D721Med (cell line): ENCODE measurements at regions not wholly inside any gene's neighbourhood (a gene's known extent, or its start where the extent isn't known, plus 50 kb on each side); places are given as distances from the start of the nearest gene placed in this dataset.

Experiments
- DNase-seq: peaks from one replicate; pipeline ENCODE4 v3.0.0; 2011; ENCODE audit warnings: low spot score; ENCODE audit not compliant: insufficient read length
- FAIRE-seq: peaks from 2 replicates; lab custom pipeline; 2011; peaks lifted over from hg19 to GRCh38; lab: Jason Lieb, UNC
- TF ChIP-seq, protein P1 (sequence below): IDR thresholded peaks from 2 replicates; pipeline ENCODE4 v1.5.1; 2012; ENCODE audit warnings: mild to moderate bottlenecking, control low read depth; ENCODE audit not compliant: insufficient read depth; ENCODE audit errors: missing control alignments

DNA sequence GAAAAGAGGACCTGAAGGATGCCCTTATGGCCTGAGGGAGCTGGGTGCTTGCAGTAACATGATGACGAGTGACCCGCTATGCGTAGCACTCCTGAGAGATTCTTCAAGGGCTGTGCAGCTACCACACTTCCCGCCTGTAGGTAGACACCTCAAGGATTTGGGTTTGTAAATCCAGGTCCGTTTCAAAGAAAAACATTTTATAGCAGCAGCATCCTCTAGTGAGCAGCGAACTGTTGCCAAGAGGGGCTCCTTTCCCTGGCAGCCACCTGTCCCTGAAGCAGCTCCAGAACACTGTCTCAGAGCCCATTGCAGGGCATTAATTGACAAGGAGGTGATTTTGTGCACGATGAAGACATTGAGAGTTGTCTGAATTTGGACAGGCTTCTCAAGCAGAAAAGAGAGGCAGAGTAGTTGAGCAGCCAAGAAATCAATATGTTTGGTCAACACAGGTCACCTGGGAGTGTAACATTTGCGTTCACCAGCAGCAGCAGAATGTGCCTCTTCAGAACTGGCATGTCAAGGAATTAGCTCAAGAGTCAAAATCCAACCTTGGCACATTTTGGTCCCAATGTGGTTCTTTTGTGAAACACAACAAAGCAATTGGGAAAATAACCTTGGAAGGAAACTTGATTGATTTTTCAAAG lies 209.8 kb upstream of the MTNR1B start:
- TF ChIP-seq, protein P1, sequence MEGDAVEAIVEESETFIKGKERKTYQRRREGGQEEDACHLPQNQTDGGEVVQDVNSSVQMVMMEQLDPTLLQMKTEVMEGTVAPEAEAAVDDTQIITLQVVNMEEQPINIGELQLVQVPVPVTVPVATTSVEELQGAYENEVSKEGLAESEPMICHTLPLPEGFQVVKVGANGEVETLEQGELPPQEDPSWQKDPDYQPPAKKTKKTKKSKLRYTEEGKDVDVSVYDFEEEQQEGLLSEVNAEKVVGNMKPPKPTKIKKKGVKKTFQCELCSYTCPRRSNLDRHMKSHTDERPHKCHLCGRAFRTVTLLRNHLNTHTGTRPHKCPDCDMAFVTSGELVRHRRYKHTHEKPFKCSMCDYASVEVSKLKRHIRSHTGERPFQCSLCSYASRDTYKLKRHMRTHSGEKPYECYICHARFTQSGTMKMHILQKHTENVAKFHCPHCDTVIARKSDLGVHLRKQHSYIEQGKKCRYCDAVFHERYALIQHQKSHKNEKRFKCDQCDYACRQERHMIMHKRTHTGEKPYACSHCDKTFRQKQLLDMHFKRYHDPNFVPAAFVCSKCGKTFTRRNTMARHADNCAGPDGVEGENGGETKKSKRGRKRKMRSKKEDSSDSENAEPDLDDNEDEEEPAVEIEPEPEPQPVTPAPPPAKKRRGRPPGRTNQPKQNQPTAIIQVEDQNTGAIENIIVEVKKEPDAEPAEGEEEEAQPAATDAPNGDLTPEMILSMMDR: no peak
- no peak for FAIRE-seq
- DNase-seq: no peak

DNA sequence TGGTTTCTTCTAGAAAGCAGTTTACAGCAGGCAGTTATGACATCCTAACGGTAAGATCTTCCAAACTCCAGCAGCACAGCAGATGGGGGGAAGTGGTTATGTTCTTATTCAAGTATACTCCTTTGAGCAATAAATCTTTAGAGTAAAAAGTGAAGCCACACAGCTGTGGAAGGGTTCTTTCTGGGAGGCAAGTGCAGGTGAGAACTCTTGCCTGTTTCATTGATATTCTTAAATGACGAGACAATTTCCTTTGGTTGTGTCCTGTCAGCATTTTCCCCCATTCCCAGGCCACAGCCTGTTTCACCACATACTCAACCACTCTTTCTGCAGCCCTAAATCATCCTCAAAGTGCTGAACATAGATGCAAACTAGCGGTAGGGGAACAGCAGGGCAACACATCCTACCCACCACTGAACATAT lies 207.3 kb upstream of the MTNR1B start:
- FAIRE-seq (no peak), DNase-seq (no peak)
- TF ChIP-seq, protein P1: no peak

DNA sequence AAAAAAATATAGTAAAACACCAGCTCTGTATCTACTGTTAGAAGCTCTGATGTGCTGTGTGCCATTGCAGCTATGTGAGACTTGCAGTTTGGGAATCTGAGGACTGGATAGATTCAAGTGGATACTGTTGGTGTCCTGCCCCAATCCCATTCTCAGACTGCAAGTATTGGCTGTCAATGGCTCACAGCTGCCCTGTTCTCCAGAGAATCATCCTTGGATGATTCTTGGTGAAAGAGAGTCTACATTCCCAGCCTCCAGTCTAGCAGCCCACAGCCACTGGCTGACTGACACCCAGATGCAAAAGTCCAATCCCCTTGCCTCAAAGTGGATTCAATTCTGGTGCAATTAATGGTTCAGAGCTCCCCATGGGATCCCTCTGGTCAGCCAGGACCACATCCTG lies 206.1 kb upstream of the MTNR1B start:
- TF ChIP-seq, protein P1: no peak
- FAIRE-seq (no peak), DNase-seq (no peak)

DNA sequence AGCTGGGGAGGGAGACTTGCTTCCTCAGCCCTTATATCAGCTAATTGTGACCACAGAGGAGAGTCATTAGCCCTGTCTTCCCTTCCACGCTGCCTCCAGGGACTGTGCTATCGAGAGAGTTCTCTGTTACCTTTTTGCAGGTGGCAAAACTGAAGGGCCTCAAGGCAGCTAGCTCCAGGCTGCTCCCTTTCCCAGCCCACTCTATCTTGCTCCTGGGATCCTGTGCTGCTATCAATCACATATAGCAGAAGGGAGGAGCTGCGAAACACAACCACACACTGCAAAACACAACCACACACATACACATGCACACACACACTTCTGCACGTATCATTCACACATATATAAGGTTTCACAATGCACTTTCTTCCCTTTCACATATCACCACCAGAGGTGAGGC lies 205.3 kb upstream of the MTNR1B start:
- DNase-seq: no peak
- TF ChIP-seq, protein P1: no peak
- FAIRE-seq: no peak

DNA sequence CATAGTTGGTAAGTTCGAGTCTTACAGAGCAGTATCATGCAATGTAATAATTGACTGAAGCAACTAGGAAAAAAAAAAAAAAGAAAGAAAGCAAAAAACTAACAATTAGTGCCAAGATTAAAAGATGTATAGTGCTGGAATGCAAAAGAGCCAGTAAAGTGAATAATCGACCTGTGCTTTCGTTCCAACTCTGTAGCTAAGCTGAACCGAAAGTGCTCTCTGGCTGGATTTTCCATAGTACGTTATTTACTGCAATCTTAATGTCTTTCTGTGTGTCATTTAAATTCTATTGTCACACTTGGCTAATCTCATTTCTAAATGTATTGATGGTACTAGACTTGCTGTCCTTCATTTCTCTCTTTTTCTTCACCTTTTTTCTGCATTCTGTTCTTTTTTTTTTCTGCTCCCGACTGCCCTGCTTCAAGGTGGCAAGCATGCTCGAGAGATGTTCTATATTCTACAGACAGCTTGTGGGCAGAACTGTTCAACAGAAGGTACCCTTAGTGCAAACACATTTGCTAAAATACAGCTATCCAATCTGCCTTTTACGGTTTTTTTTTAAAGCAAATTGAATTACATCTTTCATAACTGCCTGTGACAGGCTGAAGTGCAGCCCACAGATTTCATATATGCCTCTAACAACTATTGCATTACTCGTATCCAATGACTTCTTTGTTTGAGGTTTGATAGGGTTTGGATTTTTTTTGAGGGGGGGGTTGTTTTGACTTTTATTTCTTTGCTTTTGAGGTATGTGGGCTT lies 204.2 kb upstream of the MTNR1B start:
- DNase-seq: no peak
- FAIRE-seq: no peak
- TF ChIP-seq, protein P1: no peak

DNA sequence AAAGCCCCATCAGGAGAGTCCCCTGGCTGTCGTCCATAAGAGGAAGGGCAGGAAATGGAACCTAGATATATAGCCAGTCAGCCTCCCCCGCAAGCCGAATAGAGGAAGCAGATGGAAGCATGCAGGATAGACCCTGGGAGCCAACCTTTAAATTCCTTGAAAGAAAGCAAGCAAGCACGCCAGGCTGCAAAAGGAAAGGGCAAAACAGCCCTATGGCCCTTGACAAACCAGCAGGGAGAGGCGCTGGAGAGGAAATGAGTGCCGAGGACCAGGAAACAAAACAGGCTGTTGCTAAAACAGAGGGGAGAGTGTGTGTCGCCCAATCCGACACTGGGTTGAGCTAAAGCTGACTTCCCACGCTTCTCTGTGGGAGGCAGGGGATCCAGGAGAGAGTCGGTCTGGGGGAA lies 203.5 kb upstream of the MTNR1B start:
- TF ChIP-seq, protein P1: no peak
- FAIRE-seq: no peak
- no peak for DNase-seq

DNA sequence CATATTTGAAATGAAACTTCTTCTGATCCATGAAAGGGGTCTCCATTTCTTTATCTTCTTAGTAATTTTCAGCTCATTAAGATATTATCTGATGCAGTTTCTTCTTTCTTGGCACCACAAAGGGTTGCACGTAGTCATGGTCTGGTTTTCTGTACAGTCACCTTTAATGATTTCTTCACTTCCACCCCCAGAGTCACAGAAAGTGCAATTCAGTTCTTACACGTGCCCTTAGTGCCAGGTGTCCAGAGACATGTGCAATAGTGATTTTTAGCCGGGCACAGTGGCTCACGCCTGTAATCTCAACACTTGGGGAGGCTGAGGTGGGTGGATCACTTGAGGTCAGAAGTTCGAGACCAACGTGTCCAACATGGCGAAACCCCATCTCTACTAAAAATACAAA lies 202.8 kb upstream of the MTNR1B start:
- TF ChIP-seq, protein P1: no peak
- DNase-seq: no peak
- FAIRE-seq: no peak
